Vagina (tissue), 2 donors: ENCODE measurements at regions not wholly inside any gene's neighbourhood (a gene's known extent, or its start where the extent isn't known, plus 50 kb on each side); places are given as distances from the start of the nearest gene placed in this dataset.

Experiments used
- POLR2AphosphoS5 ChIP-seq, 2 donors: sonication (generic); formaldehyde crosslinking; IDR thresholded peaks; one replicate each; pipeline ENCODE4 v1.9.0; 2017; ENCODE audit warnings: antibody characterized with exemption in 2 of 2, mild to moderate bottlenecking in 2 of 2, low read depth in 1 of 2; ENCODE audit not compliant: insufficient read depth in 1 of 2
- TF ChIP-seq, protein P1 (sequence below), 3 experiments: fragments of 450-650 bp in 2 of 3; fragments of 200-600 bp in 1 of 3; sonication (generic) in 1 of 3; IDR thresholded peaks; one replicate each; pipeline ENCODE4 v1.5.1; 2017 to 2019; ENCODE audit warnings: antibody characterized with exemption in 3 of 3, mild to moderate bottlenecking in 2 of 3, moderate library complexity in 2 of 3

GRCh38 chr13:40306817-40307216 is 359.6 kb downstream of the FOXO1 start:
- TF ChIP-seq, protein P1, sequence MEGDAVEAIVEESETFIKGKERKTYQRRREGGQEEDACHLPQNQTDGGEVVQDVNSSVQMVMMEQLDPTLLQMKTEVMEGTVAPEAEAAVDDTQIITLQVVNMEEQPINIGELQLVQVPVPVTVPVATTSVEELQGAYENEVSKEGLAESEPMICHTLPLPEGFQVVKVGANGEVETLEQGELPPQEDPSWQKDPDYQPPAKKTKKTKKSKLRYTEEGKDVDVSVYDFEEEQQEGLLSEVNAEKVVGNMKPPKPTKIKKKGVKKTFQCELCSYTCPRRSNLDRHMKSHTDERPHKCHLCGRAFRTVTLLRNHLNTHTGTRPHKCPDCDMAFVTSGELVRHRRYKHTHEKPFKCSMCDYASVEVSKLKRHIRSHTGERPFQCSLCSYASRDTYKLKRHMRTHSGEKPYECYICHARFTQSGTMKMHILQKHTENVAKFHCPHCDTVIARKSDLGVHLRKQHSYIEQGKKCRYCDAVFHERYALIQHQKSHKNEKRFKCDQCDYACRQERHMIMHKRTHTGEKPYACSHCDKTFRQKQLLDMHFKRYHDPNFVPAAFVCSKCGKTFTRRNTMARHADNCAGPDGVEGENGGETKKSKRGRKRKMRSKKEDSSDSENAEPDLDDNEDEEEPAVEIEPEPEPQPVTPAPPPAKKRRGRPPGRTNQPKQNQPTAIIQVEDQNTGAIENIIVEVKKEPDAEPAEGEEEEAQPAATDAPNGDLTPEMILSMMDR (IDR thresholded peaks at IDR 0.05), result no peak
- no peak for TF ChIP-seq POLR2AphosphoS5 (IDR thresholded peaks at IDR 0.05; ENCODE audit: insufficient read depth in 1 of 2, low read depth in 1 of 2)
